ENCODE measurements at regions not wholly inside any gene's neighbourhood (a gene's known extent, or its start where the extent isn't known, plus 50 kb on each side); places are given as distances from the start of the nearest gene placed in this dataset.

GRCh38 chr11:88061111-88061510 lies 114.1 kb downstream of the RAB38 start:
- no peak for TF ChIP-seq YY1 (IDR thresholded peaks at IDR 0.05; ENCODE audit: extremely low read depth, insufficient replicate concordance, low read depth, low read length)
- no peak for TF ChIP-seq POLR2A (IDR thresholded peaks at IDR 0.05; ENCODE audit: borderline replicate concordance, extremely low read depth, insufficient read depth, insufficient read length)
- TF ChIP-seq, protein P1, sequence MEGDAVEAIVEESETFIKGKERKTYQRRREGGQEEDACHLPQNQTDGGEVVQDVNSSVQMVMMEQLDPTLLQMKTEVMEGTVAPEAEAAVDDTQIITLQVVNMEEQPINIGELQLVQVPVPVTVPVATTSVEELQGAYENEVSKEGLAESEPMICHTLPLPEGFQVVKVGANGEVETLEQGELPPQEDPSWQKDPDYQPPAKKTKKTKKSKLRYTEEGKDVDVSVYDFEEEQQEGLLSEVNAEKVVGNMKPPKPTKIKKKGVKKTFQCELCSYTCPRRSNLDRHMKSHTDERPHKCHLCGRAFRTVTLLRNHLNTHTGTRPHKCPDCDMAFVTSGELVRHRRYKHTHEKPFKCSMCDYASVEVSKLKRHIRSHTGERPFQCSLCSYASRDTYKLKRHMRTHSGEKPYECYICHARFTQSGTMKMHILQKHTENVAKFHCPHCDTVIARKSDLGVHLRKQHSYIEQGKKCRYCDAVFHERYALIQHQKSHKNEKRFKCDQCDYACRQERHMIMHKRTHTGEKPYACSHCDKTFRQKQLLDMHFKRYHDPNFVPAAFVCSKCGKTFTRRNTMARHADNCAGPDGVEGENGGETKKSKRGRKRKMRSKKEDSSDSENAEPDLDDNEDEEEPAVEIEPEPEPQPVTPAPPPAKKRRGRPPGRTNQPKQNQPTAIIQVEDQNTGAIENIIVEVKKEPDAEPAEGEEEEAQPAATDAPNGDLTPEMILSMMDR (IDR thresholded peaks at IDR 0.05 in 2 of 3, conservative IDR thresholded peaks at IDR 0.05 in 1 of 3; ENCODE audit: borderline replicate concordance in 1 of 3, insufficient read depth in 1 of 3, low read depth in 2 of 3, low read length in 2 of 3) = no peak
- no peak for TF ChIP-seq EZH2 (IDR thresholded peaks at IDR 0.05)
- no peak for TF ChIP-seq CEBPB (IDR thresholded peaks at IDR 0.05; ENCODE audit: low read depth)
- no peak for TF ChIP-seq JUND (IDR thresholded peaks at IDR 0.05)
- TF ChIP-seq EZH2phosphoT487 (IDR thresholded peaks at IDR 0.05; ENCODE audit: borderline replicate concordance) = no peak
- no peak for TF ChIP-seq MAX (IDR thresholded peaks at IDR 0.05)
- TF ChIP-seq ZNF274 (IDR thresholded peaks at IDR 0.05; ENCODE audit: low read depth, low read length) = no peak

Measured in HCT116 (cell line).